GM19372 (cell line): ENCODE measurements at regions not wholly inside any gene's neighbourhood (a gene's known extent, or its start where the extent isn't known, plus 50 kb on each side); places are given as distances from the start of the nearest gene placed in this dataset.
"Not testable (repeated sequence)": the region's sequence is repeated elsewhere in the genome, so short reads cannot be mapped to it uniquely, and the experiment has no call there.

ENCODE experiments used
- ATAC-seq: cut with Tn5 transposase; IDR thresholded peaks from one replicate; pipeline ENCODE4 v1.9.1; 2021; ENCODE audit warnings: mild to moderate bottlenecking, low read depth, moderate library complexity; ENCODE audit not compliant: unreplicated experiment

DNA sequence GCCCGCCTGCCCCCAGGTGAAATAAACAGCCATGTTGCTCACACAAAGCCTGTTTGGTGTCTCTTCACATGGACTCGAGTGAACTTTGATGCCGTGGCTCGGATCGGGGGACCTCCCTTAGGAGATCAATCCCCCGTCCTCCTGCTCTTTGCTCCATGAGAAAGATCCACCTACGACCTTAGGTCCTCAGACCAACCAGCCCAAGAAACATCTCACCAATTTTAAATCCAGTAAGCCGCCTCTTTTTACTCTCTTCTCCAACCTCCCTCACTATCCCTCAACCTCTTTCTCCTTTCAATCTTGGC lies 521.0 kb downstream of the IRS2 start:
- not testable (repeated sequence) for ATAC-seq

GRCh38 chr13:109264603-109265437 lies 521.6 kb downstream of the IRS2 start:
- not testable (repeated sequence) for ATAC-seq

GRCh38 chr13:109257761-109258157 lies 528.6 kb downstream of the IRS2 start:
- ATAC-seq: not testable (repeated sequence)
